HG02571 (cell line): ENCODE measurements at regions not wholly inside any gene's neighbourhood (a gene's known extent, or its start where the extent isn't known, plus 50 kb on each side); places are given as distances from the start of the nearest gene placed in this dataset.

Experiments
- ATAC-seq: cut with Tn5 transposase; IDR thresholded peaks from one replicate; pipeline ENCODE4 v1.9.1; 2021; ENCODE audit warnings: mild to moderate bottlenecking, moderate library complexity; ENCODE audit not compliant: unreplicated experiment

- no peak for ATAC-seq
Measured at GRCh38 chr6:71119560-71119959, 162.7 kb upstream of the B3GAT2 start.

GRCh38 chr6:71123051-71123450 is 165.6 kb upstream of the OGFRL1 start:
- ATAC-seq = no peak

GRCh38 chr6:71124340-71124739 is 164.3 kb upstream of the OGFRL1 start:
- no peak for ATAC-seq

GRCh38 chr6:71125216-71125615 is 163.4 kb upstream of the OGFRL1 start:
- no peak for ATAC-seq

- no peak for ATAC-seq
Measured at GRCh38 chr6:71126506-71126905, 162.1 kb upstream of the OGFRL1 start.

GRCh38 chr6:71127374-71127773 is 161.2 kb upstream of the OGFRL1 start:
- ATAC-seq = no peak

GRCh38 chr6:71130277-71130676 is 158.3 kb upstream of the OGFRL1 start:
- ATAC-seq = no peak

- ATAC-seq = no peak
Measured at GRCh38 chr6:71134929-71135642, 153.5 kb upstream of the OGFRL1 start.

- ATAC-seq = no peak
Measured at GRCh38 chr6:71137973-71138372, 150.6 kb upstream of the OGFRL1 start.

- ATAC-seq = no peak
Measured at GRCh38 chr6:71138376-71138775, 150.2 kb upstream of the OGFRL1 start.

- no peak for ATAC-seq
Measured at GRCh38 chr6:71139249-71139648, 149.4 kb upstream of the OGFRL1 start.

GRCh38 chr6:71153755-71154325 is 134.8 kb upstream of the OGFRL1 start:
- ATAC-seq = no peak

GRCh38 chr6:71157345-71157744 is 131.3 kb upstream of the OGFRL1 start:
- ATAC-seq = no peak

GRCh38 chr6:71164890-71165289 is 123.7 kb upstream of the OGFRL1 start:
- ATAC-seq = no peak

- no peak for ATAC-seq
Measured at GRCh38 chr6:71168233-71168765, 120.3 kb upstream of the OGFRL1 start.

- no peak for ATAC-seq
Measured at GRCh38 chr6:71171497-71172070, 117.0 kb upstream of the OGFRL1 start.

- ATAC-seq = no peak
Measured at GRCh38 chr6:71179249-71179885, 109.2 kb upstream of the OGFRL1 start.

GRCh38 chr6:71181565-71181964 is 107.0 kb upstream of the OGFRL1 start:
- no peak for ATAC-seq

- no peak for ATAC-seq
Measured at GRCh38 chr6:71187141-71187540, 101.5 kb upstream of the OGFRL1 start.

GRCh38 chr6:71190809-71191208 is 97.8 kb upstream of the OGFRL1 start:
- no peak for ATAC-seq

- no peak for ATAC-seq
Measured at GRCh38 chr6:71194724-71195123, 93.9 kb upstream of the OGFRL1 start.

- no peak for ATAC-seq
Measured at GRCh38 chr6:71197267-71197666, 91.3 kb upstream of the OGFRL1 start.
